Ascending aorta (tissue), 2 donors: ENCODE measurements at regions not wholly inside any gene's neighbourhood (a gene's known extent, or its start where the extent isn't known, plus 50 kb on each side); places are given as distances from the start of the nearest gene placed in this dataset.

ENCODE experiments used
- DNase-seq, 2 donors: peaks; one replicate each; pipeline ENCODE4 v3.0.0-alpha.2; 2019; ENCODE audit warnings: low spot score in 2 of 2
- H3K27ac ChIP-seq, 2 donors: fragments of 200-600 bp; sonication (generic); one replicate each; pipeline ENCODE4 v1.5.1; 2016 to 2017; ENCODE audit warnings: mild to moderate bottlenecking in 1 of 2
- H3K27me3 ChIP-seq: fragments of 200-600 bp; sonication (generic); one replicate; pipeline ENCODE4 v1.5.1; 2017
- H3K36me3 ChIP-seq, 2 donors: fragments of 200-600 bp; sonication (generic); one replicate each; pipeline ENCODE4 v1.5.1; 2016
- H3K4me1 ChIP-seq, 2 donors: fragments of 200-600 bp; sonication (generic); one replicate each; pipeline ENCODE4 v1.5.1; 2016 to 2017; ENCODE audit warnings: mild to moderate bottlenecking in 1 of 2
- H3K4me3 ChIP-seq, 2 donors: fragments of 200-600 bp; sonication (generic); one replicate each; pipeline ENCODE4 v1.5.1; 2016 to 2017; ENCODE audit warnings: mild to moderate bottlenecking in 1 of 2
- H3K9me3 ChIP-seq, 2 donors: fragments of 200-600 bp; sonication (generic); one replicate each; pipeline ENCODE4 v1.5.1; 2016
- CTCF ChIP-seq, 3 experiments: fragments of 200-600 bp in 2 of 3; fragments of 450-650 bp in 1 of 3; sonication (generic) in 2 of 3; IDR thresholded peaks; one replicate each; pipeline ENCODE4 v1.5.1; 2016 to 2019; ENCODE audit warnings: antibody characterized with exemption in 3 of 3, mild to moderate bottlenecking in 1 of 3, moderate library complexity in 1 of 3
- intact Hi-C: fragments of 100-400 bp; cut with DNase I; formaldehyde crosslinking; loops from one replicate; pipeline ENCODE4 v1.15.1; 2023

DNA sequence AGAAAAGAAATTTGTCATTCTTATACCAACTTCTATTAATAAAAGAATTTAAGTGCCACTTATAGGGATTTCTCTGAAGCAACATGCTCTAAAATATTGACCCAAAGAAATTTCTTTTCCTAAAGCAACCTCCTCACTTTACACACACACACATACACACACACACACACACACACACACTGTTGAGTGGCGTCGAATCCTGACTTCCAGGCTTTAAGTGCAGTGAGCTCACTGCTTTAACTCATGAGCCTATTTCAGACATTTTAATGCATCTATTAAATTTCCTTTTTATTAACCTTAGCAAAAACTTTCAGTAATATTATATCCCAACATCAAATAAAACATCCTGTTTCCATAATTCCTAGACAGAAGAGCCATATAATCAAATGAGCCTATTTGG is 229.1 kb upstream of the ACVR2A start:
- no peaks in the 10 kb centered on the region for H3K4me1 ChIP-seq
- intact Hi-C loops: no loop called here
- H3K9me3 ChIP-seq: no peaks in the 10 kb centered on the region
- H3K36me3 ChIP-seq: no peaks in the 10 kb centered on the region
- H3K27me3 ChIP-seq: no peaks in the 10 kb centered on the region
- DNase-seq: no peak
- H3K27ac ChIP-seq: no peak overlapping the region
- no peak overlapping the region for H3K4me3 ChIP-seq
- TF ChIP-seq CTCF (IDR thresholded peaks at IDR 0.05): no peak

- TF ChIP-seq CTCF (IDR thresholded peaks at IDR 0.05): no peak
- Histone ChIP-seq H3K36me3 (no peaks in the 10 kb centered on the region), H3K4me1 (no peaks in the 10 kb centered on the region), H3K27me3 (no peaks in the 10 kb centered on the region), H3K4me3 (no peak overlapping the region), H3K9me3 (no peaks in the 10 kb centered on the region), H3K27ac (no peak overlapping the region)
- intact Hi-C loops: no loop called here
- DNase-seq: no peak
Observed at GRCh38 chr2:147614979-147615470, 229.8 kb upstream of the ACVR2A start.

- intact Hi-C loops: no loop called here
- H3K4me1 ChIP-seq: no peaks in the 10 kb centered on the region
Observed at GRCh38 chr2:147614471-147614870, 230.4 kb upstream of the ACVR2A start.

DNA sequence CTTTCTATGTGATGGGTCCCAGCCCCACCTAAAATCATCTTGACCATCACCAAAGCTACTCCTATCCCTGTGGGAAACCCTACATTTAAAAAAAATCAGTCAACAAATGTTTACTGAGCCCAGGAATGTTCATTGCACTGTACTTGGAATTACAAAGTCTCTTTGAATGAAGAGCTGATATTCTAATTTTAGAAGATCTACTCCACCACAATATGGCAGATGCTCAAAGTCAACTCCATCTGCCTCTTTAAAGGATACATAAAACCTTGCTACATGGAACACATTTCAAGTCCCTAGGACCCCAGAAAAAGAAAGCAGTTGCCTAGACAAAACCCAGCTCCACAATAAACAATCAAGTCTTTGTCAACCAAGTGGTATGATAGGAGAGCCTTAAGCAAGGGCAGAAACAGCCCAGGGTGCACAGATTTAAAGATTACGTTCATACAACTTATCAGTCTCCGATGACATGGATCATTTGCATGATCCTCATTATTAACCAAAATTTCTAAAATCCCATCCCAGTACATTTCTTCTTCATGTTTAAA is 234.3 kb upstream of the ACVR2A start:
- no peak for DNase-seq
- Histone ChIP-seq H3K4me1 (no peaks in the 10 kb centered on the region), H3K4me3 (no peak overlapping the region), H3K27ac (no peak overlapping the region), H3K9me3 (no peaks in the 10 kb centered on the region), H3K27me3 (no peaks in the 10 kb centered on the region), H3K36me3 (no peaks in the 10 kb centered on the region)
- TF ChIP-seq CTCF (IDR thresholded peaks at IDR 0.05): no peak
- intact Hi-C loops: no loop called here

More at GRCh38 chr2:147614471-147614870, 230.4 kb upstream of the ACVR2A start:
- Histone ChIP-seq H3K36me3 (no peaks in the 10 kb centered on the region), H3K27ac (no peak overlapping the region), H3K4me3 (no peak overlapping the region), H3K27me3 (no peaks in the 10 kb centered on the region), H3K9me3 (no peaks in the 10 kb centered on the region)
- no peak for TF ChIP-seq CTCF (IDR thresholded peaks at IDR 0.05)
- no peak for DNase-seq

GRCh38 chr2:147609301-147609700 is 235.5 kb upstream of the ACVR2A start:
- intact Hi-C loops: no loop called here

More at GRCh38 chr2:147609301-147609700, 235.5 kb upstream of the ACVR2A start:
- H3K4me3 ChIP-seq: no peak overlapping the region
- no peaks in the 10 kb centered on the region for H3K9me3 ChIP-seq
- no peaks in the 10 kb centered on the region for H3K27me3 ChIP-seq
- TF ChIP-seq CTCF (IDR thresholded peaks at IDR 0.05): no peak
- no peak for DNase-seq
- H3K27ac ChIP-seq: no peak overlapping the region
- no peaks in the 10 kb centered on the region for H3K36me3 ChIP-seq
- H3K4me1 ChIP-seq: no peaks in the 10 kb centered on the region
